ENCODE measurements at regions not wholly inside any gene's neighbourhood (a gene's known extent, or its start where the extent isn't known, plus 50 kb on each side); places are given as distances from the start of the nearest gene placed in this dataset.

GRCh38 chr17:70242781-70243437 lies 73.6 kb downstream of the KCNJ2 start:
- TF ChIP-seq CTCF (IDR thresholded peaks at IDR 0.05; ENCODE audit: control insufficient read depth, extremely low read depth, insufficient read depth), result no peak
- peak; percentile 23 for DNase-seq (ENCODE audit: low read depth)
- no peak overlapping the region for H3K4me3 ChIP-seq (ENCODE audit: low read depth, low read length)

- 0 out of 2 replicates have a peak, but pooled peaks have one; percentile 4 for TF ChIP-seq CTCF (IDR thresholded peaks at IDR 0.05; ENCODE audit: control insufficient read depth, extremely low read depth, insufficient read depth)
- DNase-seq (ENCODE audit: low read depth), result no peak
- H3K4me3 ChIP-seq (ENCODE audit: low read depth, low read length), result no peak overlapping the region
Observed at GRCh38 chr17:70251706-70252105, 82.4 kb downstream of the KCNJ2 start.

- H3K4me3 ChIP-seq (ENCODE audit: low read depth, low read length), result no peak overlapping the region
- DNase-seq (ENCODE audit: low read depth), result no peak
- no peak for TF ChIP-seq CTCF (IDR thresholded peaks at IDR 0.05; ENCODE audit: control insufficient read depth, extremely low read depth, insufficient read depth)
Observed at GRCh38 chr17:70254735-70255460, 85.6 kb downstream of the KCNJ2 start.

GRCh38 chr17:70256751-70257150 lies 87.4 kb downstream of the KCNJ2 start:
- DNase-seq (ENCODE audit: low read depth), result no peak
- H3K4me3 ChIP-seq (ENCODE audit: low read depth, low read length), result no peak overlapping the region
- TF ChIP-seq CTCF (IDR thresholded peaks at IDR 0.05; ENCODE audit: control insufficient read depth, extremely low read depth, insufficient read depth), result no peak

- H3K4me3 ChIP-seq (ENCODE audit: low read depth, low read length), result no peak overlapping the region
- TF ChIP-seq CTCF (IDR thresholded peaks at IDR 0.05; ENCODE audit: control insufficient read depth, extremely low read depth, insufficient read depth), result no peak
- no peak for DNase-seq (ENCODE audit: low read depth)
Observed at GRCh38 chr17:70258465-70258864, 89.1 kb downstream of the KCNJ2 start.

- TF ChIP-seq CTCF (IDR thresholded peaks at IDR 0.05; ENCODE audit: control insufficient read depth, extremely low read depth, insufficient read depth), result no peak
- DNase-seq (ENCODE audit: low read depth), result no peak
- H3K4me3 ChIP-seq (ENCODE audit: low read depth, low read length), result no peak overlapping the region
Observed at GRCh38 chr17:70259400-70259799, 90.1 kb downstream of the KCNJ2 start.

Measured in LNCaP clone FGC (cell line).